Keratinocyte (primary cell): ENCODE measurements at regions not wholly inside any gene's neighbourhood (a gene's known extent, or its start where the extent isn't known, plus 50 kb on each side); places are given as distances from the start of the nearest gene placed in this dataset.

ENCODE experiments used
- EZH2 ChIP-seq: IDR thresholded peaks from one replicate; pipeline ENCODE4 v1.6.1; 2012; ENCODE audit warnings: inconsistent platforms, mild to moderate bottlenecking, low read length, moderate library complexity
- TF ChIP-seq, protein P1 (sequence below), 3 experiments: IDR thresholded peaks in 1 of 3; conservative IDR thresholded peaks in 1 of 3; optimal IDR thresholded peaks in 1 of 3; 2 replicates in 2 of 3; 3 replicates in 1 of 3; pipeline versions ENCODE3 to v1.5.1; 2011; ENCODE audit warnings: low read length in 3 of 3, mild to moderate bottlenecking in 3 of 3, moderate library complexity in 2 of 3, control low read depth in 1 of 3, inconsistent platforms in 1 of 3; ENCODE audit not compliant: insufficient read depth in 2 of 3; ENCODE audit errors: extremely low read depth in 1 of 3

DNA sequence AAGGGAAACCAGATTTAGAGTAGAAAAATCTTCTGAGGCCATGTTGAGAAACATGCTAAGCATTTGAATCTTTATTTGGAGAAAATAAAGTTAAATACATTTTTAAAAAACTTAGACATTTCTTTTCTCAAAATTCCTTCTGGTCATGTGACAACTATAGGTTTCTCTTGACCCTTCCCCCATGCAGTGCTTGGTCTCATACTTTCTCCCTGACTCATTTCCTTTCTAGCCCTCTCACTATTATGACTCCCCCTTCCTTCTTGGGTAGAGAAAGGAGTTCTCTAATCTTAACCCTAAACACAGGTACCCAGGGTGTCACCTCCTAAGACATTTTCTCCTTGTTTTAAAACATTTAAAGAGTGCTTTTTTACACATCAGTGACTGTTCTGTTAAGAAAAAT is 179.5 kb upstream of the TMEM106B start:
- TF ChIP-seq, protein P1, sequence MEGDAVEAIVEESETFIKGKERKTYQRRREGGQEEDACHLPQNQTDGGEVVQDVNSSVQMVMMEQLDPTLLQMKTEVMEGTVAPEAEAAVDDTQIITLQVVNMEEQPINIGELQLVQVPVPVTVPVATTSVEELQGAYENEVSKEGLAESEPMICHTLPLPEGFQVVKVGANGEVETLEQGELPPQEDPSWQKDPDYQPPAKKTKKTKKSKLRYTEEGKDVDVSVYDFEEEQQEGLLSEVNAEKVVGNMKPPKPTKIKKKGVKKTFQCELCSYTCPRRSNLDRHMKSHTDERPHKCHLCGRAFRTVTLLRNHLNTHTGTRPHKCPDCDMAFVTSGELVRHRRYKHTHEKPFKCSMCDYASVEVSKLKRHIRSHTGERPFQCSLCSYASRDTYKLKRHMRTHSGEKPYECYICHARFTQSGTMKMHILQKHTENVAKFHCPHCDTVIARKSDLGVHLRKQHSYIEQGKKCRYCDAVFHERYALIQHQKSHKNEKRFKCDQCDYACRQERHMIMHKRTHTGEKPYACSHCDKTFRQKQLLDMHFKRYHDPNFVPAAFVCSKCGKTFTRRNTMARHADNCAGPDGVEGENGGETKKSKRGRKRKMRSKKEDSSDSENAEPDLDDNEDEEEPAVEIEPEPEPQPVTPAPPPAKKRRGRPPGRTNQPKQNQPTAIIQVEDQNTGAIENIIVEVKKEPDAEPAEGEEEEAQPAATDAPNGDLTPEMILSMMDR (optimal IDR thresholded peaks at IDR 0.05 in 1 of 3, IDR thresholded peaks at IDR 0.05 in 1 of 3, conservative IDR thresholded peaks at IDR 0.05 in 1 of 3; ENCODE audit: extremely low read depth in 1 of 3, insufficient read depth in 2 of 3, low read length in 3 of 3): no peak
- TF ChIP-seq EZH2: no peak
